GM19239 (cell line): ENCODE measurements at regions not wholly inside any gene's neighbourhood (a gene's known extent, or its start where the extent isn't known, plus 50 kb on each side); places are given as distances from the start of the nearest gene placed in this dataset.
A peak's percentile ranks its signal among the peaks of the same experiment; 100 is the strongest.
"Not testable (repeated sequence)": the region's sequence is repeated elsewhere in the genome, so short reads cannot be mapped to it uniquely, and the experiment has no call there.

Source experiments
- DNase-seq: peaks from one replicate; pipeline ENCODE4 v3.0.0; 2011; ENCODE audit warnings: low spot score; ENCODE audit not compliant: insufficient read length
- FAIRE-seq: peaks from 2 replicates; lab custom pipeline; 2011; peaks lifted over from hg19 to GRCh38; lab: Jason Lieb, UNC

GRCh38 chr12:9417341-9417740 is 190.4 kb downstream of the KLRB1 start:
- DNase-seq, FAIRE-seq: not testable (repeated sequence)

GRCh38 chr12:9416346-9416745 is 191.4 kb downstream of the KLRB1 start:
- FAIRE-seq, DNase-seq: not testable (repeated sequence)

- DNase-seq, FAIRE-seq: not testable (repeated sequence)
These were observed 191.8 kb downstream of the KLRB1 start for GRCh38 chr12:9415898-9416297.

- DNase-seq, FAIRE-seq: not testable (repeated sequence)
These were observed 193.9 kb downstream of the KLRB1 start for GRCh38 chr12:9413862-9414261.

- not testable (repeated sequence) for DNase-seq, FAIRE-seq
These were observed 195.3 kb downstream of the KLRB1 start for GRCh38 chr12:9412459-9412858.

- not testable (repeated sequence) for DNase-seq, FAIRE-seq
These were observed 196.0 kb downstream of the KLRB1 start for GRCh38 chr12:9411616-9412268.

- not testable (repeated sequence) for FAIRE-seq, DNase-seq
These were observed 199.2 kb upstream of the PZP start for GRCh38 chr12:9407425-9407748.

- FAIRE-seq (no peak), DNase-seq (no peak)
These were observed 198.6 kb upstream of the PZP start for GRCh38 chr12:9406564-9407424.

GRCh38 chr12:9405886-9406563 is 197.8 kb upstream of the PZP start:
- FAIRE-seq, result no peak

GRCh38 chr12:9404469-9405260 is 196.5 kb upstream of the PZP start:
- DNase-seq (no peak), FAIRE-seq (no peak)

More at GRCh38 chr12:9405886-9406563, 197.8 kb upstream of the PZP start:
- no peak for DNase-seq

GRCh38 chr12:9404031-9404430 is 195.8 kb upstream of the PZP start:
- FAIRE-seq (no peak), DNase-seq (no peak)

- DNase-seq, FAIRE-seq: not testable (repeated sequence)
These were observed 194.3 kb upstream of the PZP start for GRCh38 chr12:9402432-9403040.

- not testable (repeated sequence) for FAIRE-seq, DNase-seq
These were observed 188.2 kb upstream of the PZP start for GRCh38 chr12:9396367-9396766.

- FAIRE-seq, DNase-seq: not testable (repeated sequence)
These were observed 187.0 kb upstream of the PZP start for GRCh38 chr12:9395220-9395619.

GRCh38 chr12:9392842-9393241 is 184.6 kb upstream of the PZP start:
- FAIRE-seq (peak; percentile 8), DNase-seq (no peak)

GRCh38 chr12:9391815-9392214 is 183.6 kb upstream of the PZP start:
- DNase-seq (no peak), FAIRE-seq (no peak)

GRCh38 chr12:9390761-9391160 is 182.6 kb upstream of the PZP start:
- DNase-seq, result no peak
- FAIRE-seq, result no peak

GRCh38 chr12:9389796-9390195 is 181.6 kb upstream of the PZP start:
- DNase-seq, result no peak
- no peak for FAIRE-seq

- FAIRE-seq (no peak), DNase-seq (no peak)
These were observed 180.2 kb upstream of the PZP start for GRCh38 chr12:9388379-9388778.

- FAIRE-seq (no peak), DNase-seq (no peak)
These were observed 179.3 kb upstream of the PZP start for GRCh38 chr12:9387450-9387849.
